Neural cell (in vitro differentiated cells): ENCODE measurements at regions not wholly inside any gene's neighbourhood (a gene's known extent, or its start where the extent isn't known, plus 50 kb on each side); places are given as distances from the start of the nearest gene placed in this dataset.

Experiments used
- H2AFZ ChIP-seq: fragments of 200-600, 300-800 bp; sonication (generic), shearing (Covaris generic); 2 replicates; pipeline ENCODE4 v1.6.0; 2014; ENCODE audit warnings: low read depth, mild to moderate bottlenecking, antibody characterized with exemption, low read length, moderate library complexity
- H3F3A ChIP-seq: fragments of 200-600 bp; shearing (Covaris generic); 2 replicates; pipeline ENCODE4 v1.6.1; 2016; ENCODE audit warnings: mild to moderate bottlenecking, moderate library complexity, mixed read lengths, antibody characterized with exemption, low read length; ENCODE audit not compliant: insufficient read depth, poor library complexity, severe bottlenecking
- H3K27ac ChIP-seq: fragments of 200-600, 300-800 bp; sonication (generic), shearing (Covaris generic); 2 replicates; pipeline ENCODE4 v1.5.1; 2014; ENCODE audit warnings: mild to moderate bottlenecking, low read length, moderate library complexity
- H3K27me3 ChIP-seq: fragments of 300-800, 200-600 bp; sonication (generic), shearing (Covaris generic); 2 replicates; pipeline ENCODE4 v1.6.0; 2014; ENCODE audit warnings: mild to moderate bottlenecking, low read depth, low read length, moderate library complexity; ENCODE audit not compliant: insufficient read depth
- H3K36me3 ChIP-seq: fragments of 300-800, 200-600 bp; sonication (generic), shearing (Covaris generic); 2 replicates; pipeline ENCODE4 v1.5.1; 2014; ENCODE audit warnings: mild to moderate bottlenecking, antibody characterized with exemption, low read length, moderate library complexity; ENCODE audit not compliant: insufficient read depth
- H3K4me2 ChIP-seq: fragments of 300-800, 200-600 bp; sonication (generic), shearing (Covaris generic); 2 replicates; pipeline ENCODE4 v1.6.0; 2014; ENCODE audit warnings: mild to moderate bottlenecking, low read length
- H3K4me3 ChIP-seq: fragments of 300-800, 200-600 bp; sonication (generic), shearing (Covaris generic); 2 replicates; pipeline ENCODE4 v1.5.1; 2014; ENCODE audit warnings: mild to moderate bottlenecking, low read length, moderate library complexity
- H3K79me2 ChIP-seq: fragments of 200-600 bp; shearing (Covaris generic); replicated peaks from 2 replicates; pipeline ENCODE4 v1.6.0; 2014; ENCODE audit warnings: mild to moderate bottlenecking, low read length, moderate library complexity; ENCODE audit not compliant: insufficient read depth
- H3K9ac ChIP-seq: fragments of 300-800, 200-600 bp; sonication (generic), shearing (Covaris generic); 2 replicates; pipeline ENCODE4 v1.6.1; 2016; ENCODE audit warnings: mild to moderate bottlenecking, low read length, mixed read lengths
- H3K9me2 ChIP-seq: fragments of 200-600 bp; shearing (Covaris generic); 2 replicates; pipeline ENCODE4 v1.6.1; 2016; ENCODE audit warnings: mild to moderate bottlenecking, low read length, mixed read lengths; ENCODE audit not compliant: insufficient read depth
- H3K9me3 ChIP-seq: fragments of 200-600, 300-800 bp; sonication (generic), shearing (Covaris generic); 2 replicates; pipeline ENCODE4 v1.6.1; 2016; ENCODE audit warnings: mild to moderate bottlenecking, mixed run types, low read length, moderate library complexity, mixed read lengths
- H4K20me1 ChIP-seq: fragments of 200-600 bp; shearing (Covaris generic); 2 replicates; pipeline ENCODE4 v1.6.1; 2016; ENCODE audit warnings: mild to moderate bottlenecking, mixed run types; ENCODE audit not compliant: insufficient read depth
- CTCF ChIP-seq: fragments of 450-650 bp; IDR thresholded peaks from 2 replicates; pipeline ENCODE4 v1.5.1; 2014; ENCODE audit warnings: antibody characterized with exemption, mild to moderate bottlenecking, moderate library complexity; ENCODE audit not compliant: poor library complexity, severe bottlenecking
- EP300 ChIP-seq: fragments of 450-650 bp; conservative IDR thresholded peaks from 2 replicates; pipeline ENCODE4 v1.6.1; 2014; ENCODE audit warnings: antibody characterized with exemption, mild to moderate bottlenecking, moderate library complexity; ENCODE audit not compliant: poor library complexity, severe bottlenecking
- EZH2 ChIP-seq: fragments of 200-600, 300-800 bp; shearing (Covaris generic), sonication (generic); IDR thresholded peaks from 2 replicates; pipeline ENCODE4 v1.6.1; 2014; ENCODE audit warnings: antibody characterized with exemption, low read length, borderline replicate concordance, mild to moderate bottlenecking; ENCODE audit not compliant: insufficient read depth, poor library complexity, severe bottlenecking
- MXI1 ChIP-seq: fragments of 450-650 bp; conservative IDR thresholded peaks from 2 replicates; pipeline ENCODE4 v1.6.1; 2014; ENCODE audit warnings: antibody characterized with exemption, mild to moderate bottlenecking; ENCODE audit not compliant: poor library complexity, severe bottlenecking
- POLR2AphosphoS5 ChIP-seq: IDR thresholded peaks from 2 replicates; pipeline ENCODE4 v1.6.1; 2012
- RAD21 ChIP-seq: fragments of 450-650 bp; conservative IDR thresholded peaks from 2 replicates; pipeline ENCODE4 v1.6.1; 2014; ENCODE audit warnings: antibody characterized with exemption, mild to moderate bottlenecking, moderate library complexity
- REST ChIP-seq: IDR thresholded peaks from 2 replicates; pipeline ENCODE4 v1.6.1; 2012; ENCODE audit warnings: borderline replicate concordance
- SMC3 ChIP-seq: fragments of 450-650 bp; conservative IDR thresholded peaks from 2 replicates; pipeline ENCODE4 v1.6.1; 2014; ENCODE audit warnings: antibody characterized with exemption, mild to moderate bottlenecking, moderate library complexity; ENCODE audit not compliant: poor library complexity
- TAF1 ChIP-seq: IDR thresholded peaks from 2 replicates; pipeline ENCODE4 v1.6.1; 2012; ENCODE audit warnings: low read depth

- Histone ChIP-seq H3F3A (no peaks in the 10 kb centered on the region), H3K9me3 (no peaks in the 10 kb centered on the region), H3K9ac (no peak overlapping the region)
Observed at GRCh38 chr9:25613709-25614108, 64.5 kb downstream of the TUSC1 start.

GRCh38 chr9:25603106-25603505, 75.1 kb downstream of the TUSC1 start:
- Histone ChIP-seq H4K20me1 (no peaks in the 10 kb centered on the region), H3K4me3 (no peak overlapping the region), H3K36me3 (no peaks in the 10 kb centered on the region), H3K27me3 (no peaks in the 10 kb centered on the region), H3K4me2 (no peak overlapping the region), H2AFZ (no peak overlapping the region), H3K9me2 (no peaks in the 10 kb centered on the region), H3K79me2 (no peaks in the 10 kb centered on the region), H3K9ac (no peak overlapping the region), H3F3A (no peaks in the 10 kb centered on the region), H3K27ac (no peak overlapping the region), H3K9me3 (no peaks in the 10 kb centered on the region)
- TF ChIP-seq EZH2, result no peak
- TF ChIP-seq MXI1, result no peak

More at GRCh38 chr9:25613709-25614108, 64.5 kb downstream of the TUSC1 start:
- Histone ChIP-seq H3K27me3 (no peaks in the 10 kb centered on the region), H3K4me2 (no peak overlapping the region), H3K79me2 (no peaks in the 10 kb centered on the region), H3K36me3 (no peaks in the 10 kb centered on the region), H3K4me3 (no peak overlapping the region), H2AFZ (no peak overlapping the region), H3K27ac (no peak overlapping the region), H4K20me1 (no peaks in the 10 kb centered on the region), H3K9me2 (no peaks in the 10 kb centered on the region)
- TF ChIP-seq EZH2 (no peak), REST (no peak), RAD21 (no peak), CTCF (no peak), MXI1 (no peak), SMC3 (no peak), EP300 (no peak), TAF1 (no peak), POLR2AphosphoS5 (no peak)

- H2AFZ ChIP-seq, result no peak overlapping the region
- H3K27ac ChIP-seq, result no peak overlapping the region
- H3K9me3 ChIP-seq, result no peaks in the 10 kb centered on the region
- no peaks in the 10 kb centered on the region for H3F3A ChIP-seq
- H3K36me3 ChIP-seq, result no peaks in the 10 kb centered on the region
- H3K4me2 ChIP-seq, result no peak overlapping the region
- no peaks in the 10 kb centered on the region for H3K9me2 ChIP-seq
- H3K79me2 ChIP-seq, result no peaks in the 10 kb centered on the region
- H4K20me1 ChIP-seq, result no peaks in the 10 kb centered on the region
- TF ChIP-seq EP300 (no peak), REST (no peak), EZH2 (no peak)
- no peak overlapping the region for H3K4me3 ChIP-seq
- no peak overlapping the region for H3K9ac ChIP-seq
- no peaks in the 10 kb centered on the region for H3K27me3 ChIP-seq
Observed at GRCh38 chr9:25602400-25603044, 75.7 kb downstream of the TUSC1 start.
